WTC11 (cell line): ENCODE measurements at regions not wholly inside any gene's neighbourhood (a gene's known extent, or its start where the extent isn't known, plus 50 kb on each side); places are given as distances from the start of the nearest gene placed in this dataset.

Experiments
- ATAC-seq: fragments of 200-7000 bp; cut with Tn5 transposase; 2 replicates; pipeline ENCODE4 v1.10.0; 2021; ENCODE audit warnings: mild to moderate bottlenecking, moderate library complexity
- CTCF ChIA-PET: fragments of 300-600 bp; sonication (Branson Sonifier 250); formaldehyde crosslinking; loops from one replicate; lab custom pipeline; 2021; ENCODE audit warnings: antibody characterized with exemption; lab: Charles Lee
- POLR2A ChIA-PET: fragments of 350-600 bp; sonication (Branson Sonifier 250); formaldehyde crosslinking; loops from one replicate; lab custom pipeline; 2021; ENCODE audit warnings: antibody characterized with exemption; lab: Charles Lee
- DNase-seq: peaks from one replicate; pipeline ENCODE4 v3.0.0; 2021; ENCODE audit warnings: low spot score
- H3K27ac Mint-ChIP-seq: 2 replicates; pipeline ENCODE4 v1.8.0; 2021; ENCODE audit warnings: mixed read lengths
- H3K27me3 Mint-ChIP-seq: 2 replicates; pipeline ENCODE4 v1.8.0; 2021; ENCODE audit warnings: low read depth, mild to moderate bottlenecking, moderate library complexity, mixed read lengths
- H3K36me3 Mint-ChIP-seq: 2 replicates; pipeline ENCODE4 v1.8.0; 2021; ENCODE audit warnings: mixed read lengths
- H3K4me1 Mint-ChIP-seq: 2 replicates; pipeline ENCODE4 v1.8.0; 2022; ENCODE audit warnings: mixed read lengths
- H3K4me3 Mint-ChIP-seq: 2 replicates; pipeline ENCODE4 v1.8.0; 2021; ENCODE audit warnings: mild to moderate bottlenecking, moderate library complexity, mixed read lengths
- H3K9me3 Mint-ChIP-seq: 2 replicates; pipeline ENCODE4 v1.8.0; 2021; ENCODE audit warnings: mixed read lengths
- ATF1 ChIP-seq: sonication (generic); formaldehyde crosslinking; IDR thresholded peaks from 2 replicates; pipeline ENCODE4 v1.8.1; 2023; ENCODE audit warnings: mild to moderate bottlenecking, moderate library complexity, missing genetic modification reagents
- CBFB ChIP-seq: sonication (generic); formaldehyde crosslinking; IDR thresholded peaks from 2 replicates; pipeline ENCODE4 v1.8.1; 2022; ENCODE audit warnings: mild to moderate bottlenecking, low read depth, missing genetic modification reagents
- MXD4 ChIP-seq: fragments of 250-450 bp; sonication (Bioruptor Pico); IDR thresholded peaks from 2 replicates; pipeline ENCODE4 v1.8.0; 2021; ENCODE audit warnings: mild to moderate bottlenecking, moderate library complexity, borderline replicate concordance
- NFATC4 ChIP-seq: fragments of 250-450 bp; sonication (Bioruptor Pico); IDR thresholded peaks from 2 replicates; pipeline ENCODE4 v1.9.0; 2021; ENCODE audit warnings: mild to moderate bottlenecking
- NFE2L1 ChIP-seq: sonication (generic); formaldehyde crosslinking; IDR thresholded peaks from 2 replicates; pipeline ENCODE4 v1.8.1; 2023; ENCODE audit warnings: missing genetic modification reagents
- NR1H2 ChIP-seq: sonication (generic); formaldehyde crosslinking; IDR thresholded peaks from 2 replicates; pipeline ENCODE4 v1.9.0; 2021; ENCODE audit warnings: mild to moderate bottlenecking, moderate library complexity, missing genetic modification reagents
- SMAD3 ChIP-seq: sonication (generic); formaldehyde crosslinking; IDR thresholded peaks from 2 replicates; pipeline ENCODE4 v1.8.0; 2022; ENCODE audit warnings: missing genetic modification reagents, mild to moderate bottlenecking, borderline replicate concordance
- SMAD4 ChIP-seq: sonication (generic); formaldehyde crosslinking; IDR thresholded peaks from 2 replicates; pipeline ENCODE4 v1.8.0; 2022; ENCODE audit warnings: mild to moderate bottlenecking, missing genetic modification reagents
- TEAD4 ChIP-seq: sonication (generic); formaldehyde crosslinking; IDR thresholded peaks from 2 replicates; pipeline ENCODE4 v1.8.0; 2022; ENCODE audit warnings: mild to moderate bottlenecking, missing genetic modification reagents
- ZNF416 ChIP-seq: fragments of 250-450 bp; sonication (Bioruptor Pico); IDR thresholded peaks from 2 replicates; pipeline ENCODE4 v1.9.0; 2021; ENCODE audit warnings: mild to moderate bottlenecking, inconsistent platforms
- TF ChIP-seq, protein P1 (sequence below): sonication (generic); formaldehyde crosslinking; IDR thresholded peaks from 2 replicates; pipeline ENCODE4 v1.8.1; 2023; ENCODE audit warnings: mild to moderate bottlenecking, missing genetic modification reagents
- TF ChIP-seq, protein P2 (sequence below): sonication (generic); formaldehyde crosslinking; IDR thresholded peaks from 2 replicates; pipeline ENCODE4 v1.8.0; 2023; ENCODE audit warnings: missing genetic modification reagents, mild to moderate bottlenecking, borderline replicate concordance
- TF ChIP-seq, protein P3 (sequence below): sonication (generic); formaldehyde crosslinking; IDR thresholded peaks from 2 replicates; pipeline ENCODE4 v1.8.1; 2022; ENCODE audit warnings: low read depth, mild to moderate bottlenecking, moderate library complexity, missing genetic modification reagents, borderline replicate concordance
- TF ChIP-seq, protein P4 (sequence below): fragments of 250-450 bp; sonication (Bioruptor Pico); IDR thresholded peaks from 2 replicates; pipeline ENCODE4 v1.9.0; 2021; ENCODE audit warnings: mild to moderate bottlenecking
- TF ChIP-seq, protein P5 (sequence below): sonication (generic); formaldehyde crosslinking; conservative IDR thresholded peaks from 2 replicates; pipeline ENCODE4 v1.8.1; 2023; ENCODE audit warnings: mild to moderate bottlenecking, low read depth, missing genetic modification reagents, moderate library complexity
- TF ChIP-seq, protein P6 (sequence below): sonication (generic); formaldehyde crosslinking; IDR thresholded peaks from 2 replicates; pipeline ENCODE4 v1.8.0; 2023; ENCODE audit warnings: missing genetic modification reagents
- TF ChIP-seq, protein P7 (sequence below): fragments of 250-450 bp; sonication (Bioruptor Pico); IDR thresholded peaks from 2 replicates; pipeline ENCODE4 v1.9.0; 2021; ENCODE audit warnings: mild to moderate bottlenecking, borderline replicate concordance
- TF ChIP-seq, protein P8 (sequence below): fragments of 250-450 bp; sonication (Bioruptor Pico); IDR thresholded peaks from 2 replicates; pipeline ENCODE4 v1.9.0; 2021; ENCODE audit warnings: mild to moderate bottlenecking

DNA sequence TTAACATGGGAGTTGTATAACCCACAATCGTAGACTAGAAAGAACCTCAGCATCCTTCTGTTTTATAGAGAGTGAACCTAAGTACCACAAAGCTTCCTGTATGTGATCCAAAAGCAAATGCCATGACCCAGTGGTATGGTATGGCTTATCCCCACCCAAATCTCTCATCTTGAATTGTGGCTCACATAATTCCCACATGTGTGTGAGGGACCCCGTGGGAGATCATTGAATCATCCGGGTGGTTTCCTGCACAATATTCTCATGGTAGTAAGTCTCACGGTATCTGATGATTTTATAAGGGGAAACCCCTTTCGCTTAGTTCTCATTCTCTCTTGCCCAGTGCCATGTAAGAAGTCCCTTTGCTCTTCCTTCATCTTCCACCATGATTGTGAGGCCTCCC lies 587.9 kb downstream of the LMO7 start (continued):
- TF ChIP-seq, protein P1, sequence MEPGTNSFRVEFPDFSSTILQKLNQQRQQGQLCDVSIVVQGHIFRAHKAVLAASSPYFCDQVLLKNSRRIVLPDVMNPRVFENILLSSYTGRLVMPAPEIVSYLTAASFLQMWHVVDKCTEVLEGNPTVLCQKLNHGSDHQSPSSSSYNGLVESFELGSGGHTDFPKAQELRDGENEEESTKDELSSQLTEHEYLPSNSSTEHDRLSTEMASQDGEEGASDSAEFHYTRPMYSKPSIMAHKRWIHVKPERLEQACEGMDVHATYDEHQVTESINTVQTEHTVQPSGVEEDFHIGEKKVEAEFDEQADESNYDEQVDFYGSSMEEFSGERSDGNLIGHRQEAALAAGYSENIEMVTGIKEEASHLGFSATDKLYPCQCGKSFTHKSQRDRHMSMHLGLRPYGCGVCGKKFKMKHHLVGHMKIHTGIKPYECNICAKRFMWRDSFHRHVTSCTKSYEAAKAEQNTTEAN (CRISPR knock-in tag): no peak
- TF ChIP-seq NFE2L1 (CRISPR knock-in tag): no peak

DNA sequence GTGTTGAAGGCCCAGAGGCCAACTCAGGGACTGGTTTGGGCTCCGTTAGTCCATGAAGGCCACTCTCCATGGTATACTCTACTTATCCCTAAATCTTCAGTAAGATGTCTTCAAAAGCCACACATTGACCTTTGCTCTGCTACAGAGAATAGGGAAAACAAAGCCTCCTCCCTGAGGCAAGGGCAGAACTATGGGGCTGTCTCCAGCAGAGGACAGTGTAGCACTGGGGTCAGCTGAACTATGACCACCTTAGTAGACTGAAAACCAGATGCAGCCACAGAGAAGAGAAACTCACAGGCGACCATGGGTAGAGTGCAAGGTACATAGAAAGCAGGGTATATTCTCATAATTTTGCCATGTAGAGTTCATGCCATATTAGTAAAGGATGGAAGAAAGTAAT lies 587.4 kb downstream of the LMO7 start:
- CTCF ChIA-PET: interaction anchor here (0.6 to 1.5 kb wide), 2 partner anchors 11 to 184 kb away, joined by 3 read pairs; no protein-coding TSS in a partner anchor

More for the DNA sequence above, 587.4 kb downstream of the LMO7 start:
- no peak overlapping the region for H3K4me3 Mint-ChIP-seq
- DNase-seq: peak; percentile 21
- peak; percentile 91 for ATAC-seq
- H3K9me3 Mint-ChIP-seq: no peaks in the 10 kb centered on the region
- H3K27me3 Mint-ChIP-seq: no peaks in the 10 kb centered on the region
- POLR2A ChIA-PET: no interaction called here
- TF ChIP-seq ZNF416: no peak
- no peak for TF ChIP-seq SMAD4 (CRISPR knock-in tag)
- TF ChIP-seq NR1H2 (CRISPR knock-in tag): no peak
- TF ChIP-seq CBFB (CRISPR knock-in tag): no peak
- TF ChIP-seq, protein P2, sequence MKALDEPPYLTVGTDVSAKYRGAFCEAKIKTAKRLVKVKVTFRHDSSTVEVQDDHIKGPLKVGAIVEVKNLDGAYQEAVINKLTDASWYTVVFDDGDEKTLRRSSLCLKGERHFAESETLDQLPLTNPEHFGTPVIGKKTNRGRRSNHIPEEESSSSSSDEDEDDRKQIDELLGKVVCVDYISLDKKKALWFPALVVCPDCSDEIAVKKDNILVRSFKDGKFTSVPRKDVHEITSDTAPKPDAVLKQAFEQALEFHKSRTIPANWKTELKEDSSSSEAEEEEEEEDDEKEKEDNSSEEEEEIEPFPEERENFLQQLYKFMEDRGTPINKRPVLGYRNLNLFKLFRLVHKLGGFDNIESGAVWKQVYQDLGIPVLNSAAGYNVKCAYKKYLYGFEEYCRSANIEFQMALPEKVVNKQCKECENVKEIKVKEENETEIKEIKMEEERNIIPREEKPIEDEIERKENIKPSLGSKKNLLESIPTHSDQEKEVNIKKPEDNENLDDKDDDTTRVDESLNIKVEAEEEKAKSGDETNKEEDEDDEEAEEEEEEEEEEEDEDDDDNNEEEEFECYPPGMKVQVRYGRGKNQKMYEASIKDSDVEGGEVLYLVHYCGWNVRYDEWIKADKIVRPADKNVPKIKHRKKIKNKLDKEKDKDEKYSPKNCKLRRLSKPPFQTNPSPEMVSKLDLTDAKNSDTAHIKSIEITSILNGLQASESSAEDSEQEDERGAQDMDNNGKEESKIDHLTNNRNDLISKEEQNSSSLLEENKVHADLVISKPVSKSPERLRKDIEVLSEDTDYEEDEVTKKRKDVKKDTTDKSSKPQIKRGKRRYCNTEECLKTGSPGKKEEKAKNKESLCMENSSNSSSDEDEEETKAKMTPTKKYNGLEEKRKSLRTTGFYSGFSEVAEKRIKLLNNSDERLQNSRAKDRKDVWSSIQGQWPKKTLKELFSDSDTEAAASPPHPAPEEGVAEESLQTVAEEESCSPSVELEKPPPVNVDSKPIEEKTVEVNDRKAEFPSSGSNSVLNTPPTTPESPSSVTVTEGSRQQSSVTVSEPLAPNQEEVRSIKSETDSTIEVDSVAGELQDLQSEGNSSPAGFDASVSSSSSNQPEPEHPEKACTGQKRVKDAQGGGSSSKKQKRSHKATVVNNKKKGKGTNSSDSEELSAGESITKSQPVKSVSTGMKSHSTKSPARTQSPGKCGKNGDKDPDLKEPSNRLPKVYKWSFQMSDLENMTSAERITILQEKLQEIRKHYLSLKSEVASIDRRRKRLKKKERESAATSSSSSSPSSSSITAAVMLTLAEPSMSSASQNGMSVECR: no peak
- no peak for TF ChIP-seq ATF1
- no peak for TF ChIP-seq NFATC4 (CRISPR knock-in tag)
- no peak for TF ChIP-seq SMAD3
- TF ChIP-seq, protein P3, sequence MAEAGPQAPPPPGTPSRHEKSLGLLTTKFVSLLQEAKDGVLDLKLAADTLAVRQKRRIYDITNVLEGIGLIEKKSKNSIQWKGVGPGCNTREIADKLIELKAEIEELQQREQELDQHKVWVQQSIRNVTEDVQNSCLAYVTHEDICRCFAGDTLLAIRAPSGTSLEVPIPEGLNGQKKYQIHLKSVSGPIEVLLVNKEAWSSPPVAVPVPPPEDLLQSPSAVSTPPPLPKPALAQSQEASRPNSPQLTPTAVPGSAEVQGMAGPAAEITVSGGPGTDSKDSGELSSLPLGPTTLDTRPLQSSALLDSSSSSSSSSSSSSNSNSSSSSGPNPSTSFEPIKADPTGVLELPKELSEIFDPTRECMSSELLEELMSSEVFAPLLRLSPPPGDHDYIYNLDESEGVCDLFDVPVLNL (CRISPR knock-in tag): no peak
- TF ChIP-seq, protein P4, sequence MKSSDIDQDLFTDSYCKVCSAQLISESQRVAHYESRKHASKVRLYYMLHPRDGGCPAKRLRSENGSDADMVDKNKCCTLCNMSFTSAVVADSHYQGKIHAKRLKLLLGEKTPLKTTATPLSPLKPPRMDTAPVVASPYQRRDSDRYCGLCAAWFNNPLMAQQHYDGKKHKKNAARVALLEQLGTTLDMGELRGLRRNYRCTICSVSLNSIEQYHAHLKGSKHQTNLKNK (CRISPR knock-in tag): no peak
- TF ChIP-seq, protein P5, sequence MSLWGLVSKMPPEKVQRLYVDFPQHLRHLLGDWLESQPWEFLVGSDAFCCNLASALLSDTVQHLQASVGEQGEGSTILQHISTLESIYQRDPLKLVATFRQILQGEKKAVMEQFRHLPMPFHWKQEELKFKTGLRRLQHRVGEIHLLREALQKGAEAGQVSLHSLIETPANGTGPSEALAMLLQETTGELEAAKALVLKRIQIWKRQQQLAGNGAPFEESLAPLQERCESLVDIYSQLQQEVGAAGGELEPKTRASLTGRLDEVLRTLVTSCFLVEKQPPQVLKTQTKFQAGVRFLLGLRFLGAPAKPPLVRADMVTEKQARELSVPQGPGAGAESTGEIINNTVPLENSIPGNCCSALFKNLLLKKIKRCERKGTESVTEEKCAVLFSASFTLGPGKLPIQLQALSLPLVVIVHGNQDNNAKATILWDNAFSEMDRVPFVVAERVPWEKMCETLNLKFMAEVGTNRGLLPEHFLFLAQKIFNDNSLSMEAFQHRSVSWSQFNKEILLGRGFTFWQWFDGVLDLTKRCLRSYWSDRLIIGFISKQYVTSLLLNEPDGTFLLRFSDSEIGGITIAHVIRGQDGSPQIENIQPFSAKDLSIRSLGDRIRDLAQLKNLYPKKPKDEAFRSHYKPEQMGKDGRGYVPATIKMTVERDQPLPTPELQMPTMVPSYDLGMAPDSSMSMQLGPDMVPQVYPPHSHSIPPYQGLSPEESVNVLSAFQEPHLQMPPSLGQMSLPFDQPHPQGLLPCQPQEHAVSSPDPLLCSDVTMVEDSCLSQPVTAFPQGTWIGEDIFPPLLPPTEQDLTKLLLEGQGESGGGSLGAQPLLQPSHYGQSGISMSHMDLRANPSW (CRISPR knock-in tag): no peak
- TF ChIP-seq, protein P6, sequence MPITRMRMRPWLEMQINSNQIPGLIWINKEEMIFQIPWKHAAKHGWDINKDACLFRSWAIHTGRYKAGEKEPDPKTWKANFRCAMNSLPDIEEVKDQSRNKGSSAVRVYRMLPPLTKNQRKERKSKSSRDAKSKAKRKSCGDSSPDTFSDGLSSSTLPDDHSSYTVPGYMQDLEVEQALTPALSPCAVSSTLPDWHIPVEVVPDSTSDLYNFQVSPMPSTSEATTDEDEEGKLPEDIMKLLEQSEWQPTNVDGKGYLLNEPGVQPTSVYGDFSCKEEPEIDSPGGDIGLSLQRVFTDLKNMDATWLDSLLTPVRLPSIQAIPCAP (CRISPR knock-in tag): no peak
- no peak for TF ChIP-seq TEAD4
- TF ChIP-seq, protein P7, sequence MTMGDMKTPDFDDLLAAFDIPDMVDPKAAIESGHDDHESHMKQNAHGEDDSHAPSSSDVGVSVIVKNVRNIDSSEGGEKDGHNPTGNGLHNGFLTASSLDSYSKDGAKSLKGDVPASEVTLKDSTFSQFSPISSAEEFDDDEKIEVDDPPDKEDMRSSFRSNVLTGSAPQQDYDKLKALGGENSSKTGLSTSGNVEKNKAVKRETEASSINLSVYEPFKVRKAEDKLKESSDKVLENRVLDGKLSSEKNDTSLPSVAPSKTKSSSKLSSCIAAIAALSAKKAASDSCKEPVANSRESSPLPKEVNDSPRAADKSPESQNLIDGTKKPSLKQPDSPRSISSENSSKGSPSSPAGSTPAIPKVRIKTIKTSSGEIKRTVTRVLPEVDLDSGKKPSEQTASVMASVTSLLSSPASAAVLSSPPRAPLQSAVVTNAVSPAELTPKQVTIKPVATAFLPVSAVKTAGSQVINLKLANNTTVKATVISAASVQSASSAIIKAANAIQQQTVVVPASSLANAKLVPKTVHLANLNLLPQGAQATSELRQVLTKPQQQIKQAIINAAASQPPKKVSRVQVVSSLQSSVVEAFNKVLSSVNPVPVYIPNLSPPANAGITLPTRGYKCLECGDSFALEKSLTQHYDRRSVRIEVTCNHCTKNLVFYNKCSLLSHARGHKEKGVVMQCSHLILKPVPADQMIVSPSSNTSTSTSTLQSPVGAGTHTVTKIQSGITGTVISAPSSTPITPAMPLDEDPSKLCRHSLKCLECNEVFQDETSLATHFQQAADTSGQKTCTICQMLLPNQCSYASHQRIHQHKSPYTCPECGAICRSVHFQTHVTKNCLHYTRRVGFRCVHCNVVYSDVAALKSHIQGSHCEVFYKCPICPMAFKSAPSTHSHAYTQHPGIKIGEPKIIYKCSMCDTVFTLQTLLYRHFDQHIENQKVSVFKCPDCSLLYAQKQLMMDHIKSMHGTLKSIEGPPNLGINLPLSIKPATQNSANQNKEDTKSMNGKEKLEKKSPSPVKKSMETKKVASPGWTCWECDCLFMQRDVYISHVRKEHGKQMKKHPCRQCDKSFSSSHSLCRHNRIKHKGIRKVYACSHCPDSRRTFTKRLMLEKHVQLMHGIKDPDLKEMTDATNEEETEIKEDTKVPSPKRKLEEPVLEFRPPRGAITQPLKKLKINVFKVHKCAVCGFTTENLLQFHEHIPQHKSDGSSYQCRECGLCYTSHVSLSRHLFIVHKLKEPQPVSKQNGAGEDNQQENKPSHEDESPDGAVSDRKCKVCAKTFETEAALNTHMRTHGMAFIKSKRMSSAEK: no peak
- no peak for TF ChIP-seq MXD4 (CRISPR knock-in tag)
- TF ChIP-seq, protein P8, sequence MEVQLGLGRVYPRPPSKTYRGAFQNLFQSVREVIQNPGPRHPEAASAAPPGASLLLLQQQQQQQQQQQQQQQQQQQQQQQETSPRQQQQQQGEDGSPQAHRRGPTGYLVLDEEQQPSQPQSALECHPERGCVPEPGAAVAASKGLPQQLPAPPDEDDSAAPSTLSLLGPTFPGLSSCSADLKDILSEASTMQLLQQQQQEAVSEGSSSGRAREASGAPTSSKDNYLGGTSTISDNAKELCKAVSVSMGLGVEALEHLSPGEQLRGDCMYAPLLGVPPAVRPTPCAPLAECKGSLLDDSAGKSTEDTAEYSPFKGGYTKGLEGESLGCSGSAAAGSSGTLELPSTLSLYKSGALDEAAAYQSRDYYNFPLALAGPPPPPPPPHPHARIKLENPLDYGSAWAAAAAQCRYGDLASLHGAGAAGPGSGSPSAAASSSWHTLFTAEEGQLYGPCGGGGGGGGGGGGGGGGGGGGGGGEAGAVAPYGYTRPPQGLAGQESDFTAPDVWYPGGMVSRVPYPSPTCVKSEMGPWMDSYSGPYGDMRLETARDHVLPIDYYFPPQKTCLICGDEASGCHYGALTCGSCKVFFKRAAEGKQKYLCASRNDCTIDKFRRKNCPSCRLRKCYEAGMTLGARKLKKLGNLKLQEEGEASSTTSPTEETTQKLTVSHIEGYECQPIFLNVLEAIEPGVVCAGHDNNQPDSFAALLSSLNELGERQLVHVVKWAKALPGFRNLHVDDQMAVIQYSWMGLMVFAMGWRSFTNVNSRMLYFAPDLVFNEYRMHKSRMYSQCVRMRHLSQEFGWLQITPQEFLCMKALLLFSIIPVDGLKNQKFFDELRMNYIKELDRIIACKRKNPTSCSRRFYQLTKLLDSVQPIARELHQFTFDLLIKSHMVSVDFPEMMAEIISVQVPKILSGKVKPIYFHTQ (CRISPR knock-in tag): no peak
- H3K36me3 Mint-ChIP-seq: no peaks in the 10 kb centered on the region
- no peak overlapping the region for H3K27ac Mint-ChIP-seq
- H3K4me1 Mint-ChIP-seq: no peaks in the 10 kb centered on the region
